GM21786 (cell line): ENCODE measurements at regions not wholly inside any gene's neighbourhood (a gene's known extent, or its start where the extent isn't known, plus 50 kb on each side); places are given as distances from the start of the nearest gene placed in this dataset.

Experiments
- ATAC-seq: cut with Tn5 transposase; IDR thresholded peaks from one replicate; pipeline ENCODE4 v1.9.1; 2021; ENCODE audit not compliant: unreplicated experiment

GRCh38 chr5:10173716-10174115 lies 76.0 kb downstream of the ATPSCKMT start:
- ATAC-seq, result no peak

- no peak for ATAC-seq
Measured at GRCh38 chr5:10172247-10172646, 77.4 kb downstream of the ATPSCKMT start.

GRCh38 chr5:10169359-10169758 lies 80.3 kb downstream of the ATPSCKMT start:
- ATAC-seq, result no peak

GRCh38 chr5:10168254-10168653 lies 81.4 kb downstream of the ATPSCKMT start:
- ATAC-seq, result no peak

GRCh38 chr5:10167806-10168205 lies 81.9 kb downstream of the ATPSCKMT start:
- ATAC-seq, result no peak

- no peak for ATAC-seq
Measured at GRCh38 chr5:10166392-10166791, 83.3 kb downstream of the ATPSCKMT start.

GRCh38 chr5:10162468-10162867 lies 87.2 kb downstream of the ATPSCKMT start:
- no peak for ATAC-seq

GRCh38 chr5:10161778-10162177 lies 87.9 kb downstream of the ATPSCKMT start:
- ATAC-seq, result no peak

GRCh38 chr5:10160241-10160640 lies 89.4 kb downstream of the ATPSCKMT start:
- ATAC-seq, result no peak

- no peak for ATAC-seq
Measured at GRCh38 chr5:10158886-10159285, 90.8 kb downstream of the ATPSCKMT start.

- no peak for ATAC-seq
Measured at GRCh38 chr5:10157085-10157669, 92.5 kb downstream of the ATPSCKMT start.

- no peak for ATAC-seq
Measured at GRCh38 chr5:10155897-10156667, 93.6 kb downstream of the ATPSCKMT start.

GRCh38 chr5:10153808-10154537 lies 95.7 kb downstream of the ATPSCKMT start:
- ATAC-seq, result no peak

- no peak for ATAC-seq
Measured at GRCh38 chr5:10153394-10153793, 96.3 kb downstream of the ATPSCKMT start.

- no peak for ATAC-seq
Measured at GRCh38 chr5:10151656-10152055, 98.0 kb downstream of the ATPSCKMT start.

GRCh38 chr5:10149911-10150310 lies 99.8 kb downstream of the ATPSCKMT start:
- ATAC-seq, result no peak

GRCh38 chr5:10145923-10146401 lies 103.7 kb downstream of the ATPSCKMT start:
- no peak for ATAC-seq

- no peak for ATAC-seq
Measured at GRCh38 chr5:10144040-10144439, 105.6 kb downstream of the ATPSCKMT start.

- no peak for ATAC-seq
Measured at GRCh38 chr5:10140195-10140973, 109.3 kb downstream of the ATPSCKMT start.

GRCh38 chr5:10138395-10139057 lies 111.2 kb downstream of the ATPSCKMT start:
- ATAC-seq, result no peak

GRCh38 chr5:10133830-10134229 lies 115.9 kb downstream of the ATPSCKMT start:
- no peak for ATAC-seq
